ENCODE measurements at regions not wholly inside any gene's neighbourhood (a gene's known extent, or its start where the extent isn't known, plus 50 kb on each side); places are given as distances from the start of the nearest gene placed in this dataset.

DNA sequence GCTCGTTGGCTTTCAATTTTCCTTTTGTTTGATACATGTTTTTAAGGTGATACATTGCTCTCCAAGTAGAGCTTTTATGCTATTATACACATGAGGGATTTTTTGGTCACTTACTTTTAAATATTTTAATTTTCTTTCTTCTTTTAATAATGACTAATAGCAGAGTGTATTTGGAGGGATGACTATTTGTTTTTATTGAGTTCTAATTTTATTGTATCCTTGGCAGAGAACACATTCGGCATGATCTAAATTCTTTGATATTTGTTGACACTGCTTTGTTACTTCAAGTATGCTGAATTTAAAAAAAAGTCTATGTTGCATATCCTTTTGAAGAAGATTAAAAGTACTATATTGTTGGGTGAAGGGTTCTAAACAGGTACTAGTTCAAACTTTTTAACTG is 149.9 kb upstream of the PDZRN3 start:
- TF ChIP-seq, protein P1, sequence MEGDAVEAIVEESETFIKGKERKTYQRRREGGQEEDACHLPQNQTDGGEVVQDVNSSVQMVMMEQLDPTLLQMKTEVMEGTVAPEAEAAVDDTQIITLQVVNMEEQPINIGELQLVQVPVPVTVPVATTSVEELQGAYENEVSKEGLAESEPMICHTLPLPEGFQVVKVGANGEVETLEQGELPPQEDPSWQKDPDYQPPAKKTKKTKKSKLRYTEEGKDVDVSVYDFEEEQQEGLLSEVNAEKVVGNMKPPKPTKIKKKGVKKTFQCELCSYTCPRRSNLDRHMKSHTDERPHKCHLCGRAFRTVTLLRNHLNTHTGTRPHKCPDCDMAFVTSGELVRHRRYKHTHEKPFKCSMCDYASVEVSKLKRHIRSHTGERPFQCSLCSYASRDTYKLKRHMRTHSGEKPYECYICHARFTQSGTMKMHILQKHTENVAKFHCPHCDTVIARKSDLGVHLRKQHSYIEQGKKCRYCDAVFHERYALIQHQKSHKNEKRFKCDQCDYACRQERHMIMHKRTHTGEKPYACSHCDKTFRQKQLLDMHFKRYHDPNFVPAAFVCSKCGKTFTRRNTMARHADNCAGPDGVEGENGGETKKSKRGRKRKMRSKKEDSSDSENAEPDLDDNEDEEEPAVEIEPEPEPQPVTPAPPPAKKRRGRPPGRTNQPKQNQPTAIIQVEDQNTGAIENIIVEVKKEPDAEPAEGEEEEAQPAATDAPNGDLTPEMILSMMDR (conservative IDR thresholded peaks at IDR 0.05 in 1 of 2, IDR thresholded peaks at IDR 0.05 in 1 of 2; ENCODE audit: extremely low read depth in 1 of 2, insufficient read depth in 1 of 2, low read depth in 1 of 2, low read length in 2 of 2): no peak
- TF ChIP-seq EZH2 (IDR thresholded peaks at IDR 0.05; ENCODE audit: borderline replicate concordance, low read length): no peak
